Thyroid gland (tissue), 4 donors: ENCODE measurements at regions not wholly inside any gene's neighbourhood (a gene's known extent, or its start where the extent isn't known, plus 50 kb on each side); places are given as distances from the start of the nearest gene placed in this dataset.

Source experiments
- POLR2A ChIP-seq, 2 donors: fragments of 450-650 bp; IDR thresholded peaks; one replicate each; pipeline ENCODE4 v1.6.1; 2017; ENCODE audit warnings: antibody characterized with exemption in 2 of 2, mild to moderate bottlenecking in 2 of 2, moderate library complexity in 1 of 2
- TF ChIP-seq, protein P1 (sequence below), 6 experiments: fragments of 200-600 bp in 3 of 6; fragments of 450-650 bp in 3 of 6; sonication (generic) in 3 of 6; IDR thresholded peaks; one replicate each; pipeline ENCODE4 v1.5.1; 2016 to 2019; ENCODE audit warnings: antibody characterized with exemption in 6 of 6, mild to moderate bottlenecking in 2 of 6, inconsistent platforms in 1 of 6, moderate library complexity in 1 of 6

DNA sequence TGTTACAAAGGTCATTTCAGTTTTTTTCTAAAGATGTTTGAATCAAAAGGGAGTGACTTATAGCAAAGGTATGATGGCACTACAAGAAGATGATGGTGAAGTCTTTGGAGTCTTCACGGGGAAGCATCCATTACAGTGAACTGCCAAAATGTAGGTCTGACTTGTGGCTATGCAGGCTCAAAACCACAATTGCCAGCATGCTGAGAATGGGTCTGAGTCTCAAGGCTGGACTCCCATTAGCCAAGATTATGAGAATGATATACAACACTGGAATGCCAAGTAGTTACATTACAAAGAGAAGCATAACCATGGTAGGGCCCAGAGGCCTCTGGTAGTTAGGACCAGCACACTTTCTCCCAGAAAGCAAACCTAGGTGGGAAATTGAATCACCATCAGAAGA is 194.2 kb downstream of the MTHFS start:
- TF ChIP-seq, protein P1, sequence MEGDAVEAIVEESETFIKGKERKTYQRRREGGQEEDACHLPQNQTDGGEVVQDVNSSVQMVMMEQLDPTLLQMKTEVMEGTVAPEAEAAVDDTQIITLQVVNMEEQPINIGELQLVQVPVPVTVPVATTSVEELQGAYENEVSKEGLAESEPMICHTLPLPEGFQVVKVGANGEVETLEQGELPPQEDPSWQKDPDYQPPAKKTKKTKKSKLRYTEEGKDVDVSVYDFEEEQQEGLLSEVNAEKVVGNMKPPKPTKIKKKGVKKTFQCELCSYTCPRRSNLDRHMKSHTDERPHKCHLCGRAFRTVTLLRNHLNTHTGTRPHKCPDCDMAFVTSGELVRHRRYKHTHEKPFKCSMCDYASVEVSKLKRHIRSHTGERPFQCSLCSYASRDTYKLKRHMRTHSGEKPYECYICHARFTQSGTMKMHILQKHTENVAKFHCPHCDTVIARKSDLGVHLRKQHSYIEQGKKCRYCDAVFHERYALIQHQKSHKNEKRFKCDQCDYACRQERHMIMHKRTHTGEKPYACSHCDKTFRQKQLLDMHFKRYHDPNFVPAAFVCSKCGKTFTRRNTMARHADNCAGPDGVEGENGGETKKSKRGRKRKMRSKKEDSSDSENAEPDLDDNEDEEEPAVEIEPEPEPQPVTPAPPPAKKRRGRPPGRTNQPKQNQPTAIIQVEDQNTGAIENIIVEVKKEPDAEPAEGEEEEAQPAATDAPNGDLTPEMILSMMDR (IDR thresholded peaks at IDR 0.05), result no peak
- no peak for TF ChIP-seq POLR2A (IDR thresholded peaks at IDR 0.05)
